SK-N-DZ (cell line): ENCODE measurements at regions not wholly inside any gene's neighbourhood (a gene's known extent, or its start where the extent isn't known, plus 50 kb on each side); places are given as distances from the start of the nearest gene placed in this dataset.
"Not testable (repeated sequence)": the region's sequence is repeated elsewhere in the genome, so short reads cannot be mapped to it uniquely, and the experiment has no call there.

Source experiments
- DNase-seq: peaks from one replicate; pipeline ENCODE4 v3.0.0-alpha.2; 2015; ENCODE audit warnings: low spot score

- no peak for DNase-seq
Measured at GRCh38 chr3:95460274-95460673, 1354.1 kb upstream of the EPHA6 start.

GRCh38 chr3:95462161-95462560, 1352.2 kb upstream of the EPHA6 start:
- no peak for DNase-seq

GRCh38 chr3:95464346-95464745, 1350.0 kb upstream of the EPHA6 start:
- DNase-seq: no peak

- DNase-seq: no peak
Measured at GRCh38 chr3:95468331-95468730, 1346.1 kb upstream of the EPHA6 start.

- no peak for DNase-seq
Measured at GRCh38 chr3:95474338-95474737, 1340.1 kb upstream of the EPHA6 start.

GRCh38 chr3:95476534-95476933, 1337.9 kb upstream of the EPHA6 start:
- no peak for DNase-seq

- no peak for DNase-seq
Measured at GRCh38 chr3:95506174-95506573, 1308.2 kb upstream of the EPHA6 start.

- DNase-seq: no peak
Measured at GRCh38 chr3:95508124-95508523, 1306.3 kb upstream of the EPHA6 start.

GRCh38 chr3:95511828-95512227, 1302.6 kb upstream of the EPHA6 start:
- no peak for DNase-seq

- DNase-seq: no peak
Measured at GRCh38 chr3:95514260-95514659, 1300.1 kb upstream of the EPHA6 start.

GRCh38 chr3:95521396-95521795, 1293.0 kb upstream of the EPHA6 start:
- no peak for DNase-seq

GRCh38 chr3:95522449-95522848, 1291.9 kb upstream of the EPHA6 start:
- DNase-seq: no peak

- no peak for DNase-seq
Measured at GRCh38 chr3:95539950-95540483, 1274.4 kb upstream of the EPHA6 start.

GRCh38 chr3:95565502-95565901, 1248.9 kb upstream of the EPHA6 start:
- no peak for DNase-seq

GRCh38 chr3:95567346-95567745, 1247.0 kb upstream of the EPHA6 start:
- DNase-seq: no peak

- DNase-seq: no peak
Measured at GRCh38 chr3:95586754-95587153, 1227.6 kb upstream of the EPHA6 start.

- DNase-seq: not testable (repeated sequence)
Measured at GRCh38 chr3:95587641-95588040, 1226.8 kb upstream of the EPHA6 start.

- DNase-seq: no peak
Measured at GRCh38 chr3:95588473-95588872, 1225.9 kb upstream of the EPHA6 start.

- no peak for DNase-seq
Measured at GRCh38 chr3:95595416-95596075, 1218.8 kb upstream of the EPHA6 start.

GRCh38 chr3:95607926-95608325, 1206.5 kb upstream of the EPHA6 start:
- DNase-seq: no peak

GRCh38 chr3:95609411-95609810, 1205.0 kb upstream of the EPHA6 start:
- DNase-seq: no peak

GRCh38 chr3:95612611-95613010, 1201.8 kb upstream of the EPHA6 start:
- DNase-seq: no peak

GRCh38 chr3:95613993-95614392, 1200.4 kb upstream of the EPHA6 start:
- DNase-seq: no peak
